Thyroid gland (tissue), 4 donors: ENCODE measurements at regions not wholly inside any gene's neighbourhood (a gene's known extent, or its start where the extent isn't known, plus 50 kb on each side); places are given as distances from the start of the nearest gene placed in this dataset.

ENCODE experiments used
- POLR2A ChIP-seq, 2 donors: fragments of 450-650 bp; IDR thresholded peaks; one replicate each; pipeline ENCODE4 v1.6.1; 2017; ENCODE audit warnings: antibody characterized with exemption in 2 of 2, mild to moderate bottlenecking in 2 of 2, moderate library complexity in 1 of 2
- TF ChIP-seq, protein P1 (sequence below), 6 experiments: fragments of 200-600 bp in 3 of 6; fragments of 450-650 bp in 3 of 6; sonication (generic) in 3 of 6; IDR thresholded peaks; one replicate each; pipeline ENCODE4 v1.5.1; 2016 to 2019; ENCODE audit warnings: antibody characterized with exemption in 6 of 6, mild to moderate bottlenecking in 2 of 6, inconsistent platforms in 1 of 6, moderate library complexity in 1 of 6

DNA sequence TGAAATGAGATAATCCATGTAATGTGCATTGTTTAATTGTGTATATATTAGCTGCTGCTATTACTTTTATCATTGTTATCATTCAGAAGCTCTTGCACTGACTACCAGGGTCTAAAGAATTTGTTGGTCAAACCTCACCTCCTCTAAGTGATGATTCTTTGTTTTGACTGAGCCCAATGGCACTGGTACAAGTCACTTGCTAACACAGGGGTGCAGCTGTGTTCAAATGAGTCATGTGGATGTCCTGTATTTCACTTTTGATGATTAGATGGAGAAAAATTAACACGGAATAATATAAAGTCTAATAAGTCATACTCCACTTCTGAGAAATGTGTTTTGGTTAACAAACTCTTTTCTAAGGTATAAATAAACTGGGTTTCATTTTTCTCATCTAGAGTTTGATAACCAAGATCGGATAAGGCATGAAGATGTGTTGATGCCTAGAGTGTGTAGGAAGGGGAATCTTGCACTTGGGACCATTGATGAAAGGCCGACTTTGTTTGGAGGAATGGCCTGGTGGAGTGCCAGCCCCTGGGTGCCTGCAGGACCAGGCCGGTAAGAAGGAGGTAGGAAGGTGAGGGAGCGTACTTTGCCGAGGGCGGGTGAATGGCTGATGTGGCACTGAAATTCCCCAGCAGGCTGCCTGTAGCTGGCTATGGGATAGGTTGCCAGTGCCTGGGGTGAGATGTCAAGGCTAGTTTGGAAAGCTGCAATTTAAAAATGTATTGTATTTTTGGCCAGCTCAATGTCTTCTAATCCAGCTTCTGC, 244.7 kb upstream of the ZPLD1 start:
- no peak for TF ChIP-seq POLR2A (IDR thresholded peaks at IDR 0.05)
- TF ChIP-seq, protein P1, sequence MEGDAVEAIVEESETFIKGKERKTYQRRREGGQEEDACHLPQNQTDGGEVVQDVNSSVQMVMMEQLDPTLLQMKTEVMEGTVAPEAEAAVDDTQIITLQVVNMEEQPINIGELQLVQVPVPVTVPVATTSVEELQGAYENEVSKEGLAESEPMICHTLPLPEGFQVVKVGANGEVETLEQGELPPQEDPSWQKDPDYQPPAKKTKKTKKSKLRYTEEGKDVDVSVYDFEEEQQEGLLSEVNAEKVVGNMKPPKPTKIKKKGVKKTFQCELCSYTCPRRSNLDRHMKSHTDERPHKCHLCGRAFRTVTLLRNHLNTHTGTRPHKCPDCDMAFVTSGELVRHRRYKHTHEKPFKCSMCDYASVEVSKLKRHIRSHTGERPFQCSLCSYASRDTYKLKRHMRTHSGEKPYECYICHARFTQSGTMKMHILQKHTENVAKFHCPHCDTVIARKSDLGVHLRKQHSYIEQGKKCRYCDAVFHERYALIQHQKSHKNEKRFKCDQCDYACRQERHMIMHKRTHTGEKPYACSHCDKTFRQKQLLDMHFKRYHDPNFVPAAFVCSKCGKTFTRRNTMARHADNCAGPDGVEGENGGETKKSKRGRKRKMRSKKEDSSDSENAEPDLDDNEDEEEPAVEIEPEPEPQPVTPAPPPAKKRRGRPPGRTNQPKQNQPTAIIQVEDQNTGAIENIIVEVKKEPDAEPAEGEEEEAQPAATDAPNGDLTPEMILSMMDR (IDR thresholded peaks at IDR 0.05): no peak
